Fibroblast of the aortic adventitia (primary cell): ENCODE measurements at regions not wholly inside any gene's neighbourhood (a gene's known extent, or its start where the extent isn't known, plus 50 kb on each side); places are given as distances from the start of the nearest gene placed in this dataset.

Experiments used
- DNase-seq: peaks from one replicate; pipeline ENCODE4 v3.0.0-alpha.2; 2010; ENCODE audit warnings: low read depth
- H3K4me3 ChIP-seq: 2 replicates; pipeline ENCODE4 v1.5.1; 2011; ENCODE audit warnings: low read depth, mild to moderate bottlenecking, control low read depth, low read length, moderate library complexity
- CTCF ChIP-seq: IDR thresholded peaks from 2 replicates; pipeline ENCODE4 v1.5.1; 2011; ENCODE audit warnings: mild to moderate bottlenecking, low read length, control low read depth, inconsistent platforms; ENCODE audit not compliant: insufficient read depth

DNA sequence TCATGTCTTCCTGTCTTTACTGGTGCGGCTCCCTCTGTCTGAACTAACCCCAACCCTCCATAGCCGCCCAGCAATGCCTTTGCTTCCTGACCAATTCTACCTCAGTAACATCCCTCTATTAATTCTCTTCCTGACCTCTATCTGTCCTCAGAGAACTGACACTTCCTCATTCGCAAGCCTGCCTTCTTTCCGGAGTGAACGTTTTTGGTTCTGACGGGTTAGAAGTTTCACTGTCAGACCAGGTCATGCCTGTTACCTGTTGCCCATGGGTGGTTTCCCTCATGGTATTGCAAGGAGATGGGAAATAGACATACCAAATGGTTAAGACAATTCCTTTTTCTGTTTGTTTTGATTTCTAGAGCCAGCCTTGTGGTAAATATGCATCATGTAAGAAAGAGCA is 453.4 kb upstream of the SLC14A2 start:
- H3K4me3 ChIP-seq: no peak overlapping the region
- no peak for TF ChIP-seq CTCF
- no peak for DNase-seq

- H3K4me3 ChIP-seq: no peak overlapping the region
- peak; percentile 40 for DNase-seq
- no peak for TF ChIP-seq CTCF
Observed at GRCh38 chr18:45163871-45164270, 451.4 kb upstream of the SLC14A2 start.

DNA sequence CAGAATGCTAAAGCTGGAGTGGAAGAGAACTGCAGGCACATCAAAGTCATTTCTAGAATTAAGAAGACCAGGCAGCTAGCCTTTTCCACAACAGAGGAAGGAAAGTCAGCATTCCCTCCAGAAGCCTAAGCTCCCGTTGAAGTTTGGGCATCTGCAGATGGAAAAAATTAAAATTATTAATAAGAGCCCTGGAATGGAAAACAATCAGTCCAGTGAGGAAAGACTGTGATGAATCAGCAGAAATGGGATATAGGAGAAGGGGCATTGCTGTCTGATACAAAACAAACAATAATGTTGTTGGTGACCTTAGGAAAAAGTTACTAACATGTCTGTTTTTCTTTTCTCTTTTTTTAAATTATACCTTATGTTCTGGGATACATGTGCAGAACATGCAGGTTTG is 450.7 kb upstream of the SLC14A2 start:
- no peak for TF ChIP-seq CTCF
- no peak overlapping the region for H3K4me3 ChIP-seq
- DNase-seq: peak; percentile 36

DNA sequence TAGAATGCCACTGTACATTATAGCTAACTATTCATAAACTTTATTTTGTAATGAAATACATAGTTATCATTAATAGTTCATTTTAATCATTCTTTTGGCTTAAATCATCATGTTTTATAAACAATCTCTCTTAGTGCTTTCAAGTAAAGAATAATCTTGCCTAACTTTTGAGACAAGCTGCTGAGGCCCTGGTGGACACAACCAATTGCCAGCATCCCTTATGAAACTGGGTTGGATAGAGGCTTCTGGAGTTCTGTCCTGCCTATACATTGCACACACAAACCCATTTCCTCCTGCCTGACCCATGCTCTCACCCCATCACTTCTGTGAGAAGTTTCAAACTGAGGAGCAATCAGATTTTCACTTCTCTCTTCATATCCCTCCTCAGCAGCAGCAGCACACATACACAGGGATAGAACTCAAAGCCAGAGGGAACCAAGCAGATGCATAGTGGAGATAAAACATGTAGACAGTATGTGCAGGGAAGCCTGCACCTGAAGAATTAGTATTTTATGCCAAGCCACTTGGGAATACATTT is 450.0 kb upstream of the SLC14A2 start:
- no peak for TF ChIP-seq CTCF
- DNase-seq: no peak
- H3K4me3 ChIP-seq: no peak overlapping the region

DNA sequence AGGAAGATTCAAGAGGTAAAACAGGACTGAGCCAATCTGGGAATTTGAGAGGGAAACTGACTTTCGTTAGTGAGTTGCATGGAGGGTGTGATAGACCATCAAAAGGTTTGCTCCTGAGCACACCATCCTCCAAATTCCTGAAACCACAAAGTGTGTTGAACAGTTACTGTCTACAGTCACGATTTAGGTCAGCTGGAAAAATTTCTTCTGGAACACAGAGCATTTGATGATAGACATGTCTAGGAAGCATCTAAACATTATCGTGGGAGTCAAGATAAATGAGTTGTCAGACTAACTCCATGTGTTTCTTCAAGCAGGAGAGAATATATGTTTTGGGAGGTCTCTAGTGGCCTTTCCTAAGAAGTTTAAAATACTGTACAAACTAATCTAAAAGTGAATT is 449.4 kb upstream of the SLC14A2 start:
- DNase-seq: no peak

DNA sequence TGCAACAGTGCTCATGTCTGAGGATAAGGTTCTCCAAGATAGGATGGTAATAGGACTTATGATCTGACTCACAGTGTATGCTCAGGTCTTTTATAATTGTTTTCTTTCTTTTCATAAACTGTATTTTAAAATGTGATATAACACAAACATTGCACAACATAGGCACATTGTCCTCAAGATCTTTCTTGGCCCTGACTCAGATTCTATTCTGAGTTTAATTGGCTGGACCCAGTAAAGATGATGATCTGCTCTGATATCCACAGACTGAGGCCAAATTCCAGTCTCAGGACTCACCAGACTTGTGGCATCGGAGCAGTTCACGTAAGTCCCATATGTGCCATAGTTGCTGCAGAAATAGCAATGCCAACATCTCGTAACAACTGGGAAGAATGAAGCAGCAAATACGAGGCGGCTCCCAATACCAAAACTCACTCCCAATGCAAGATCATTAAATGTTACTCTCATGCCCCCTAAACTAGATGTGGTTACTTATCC is 448.9 kb upstream of the SLC14A2 start:
- H3K4me3 ChIP-seq: no peak overlapping the region
- TF ChIP-seq CTCF: no peak
- DNase-seq: peak; percentile 97

More for the DNA sequence above, 449.4 kb upstream of the SLC14A2 start:
- no peak for TF ChIP-seq CTCF
- no peak overlapping the region for H3K4me3 ChIP-seq
